Panc1 (cell line): ENCODE measurements at regions not wholly inside any gene's neighbourhood (a gene's known extent, or its start where the extent isn't known, plus 50 kb on each side); places are given as distances from the start of the nearest gene placed in this dataset.

Experiments
- ATAC-seq: fragments of 200-7000 bp; cut with Tn5 transposase; 2 replicates; pipeline ENCODE4 v1.9.1; 2020; ENCODE audit warnings: mild to moderate bottlenecking, moderate library complexity
- BruUV-seq: library from RNA; stranded (reverse); fragments of 400-500 nt; replicated peaks from 2 replicates; lab custom pipeline; 2021; lab: Mats Ljungman, UMichigan
- CTCF ChIA-PET: fragments of 300-600 bp; sonication (Branson Sonifier 250); formaldehyde crosslinking; loops from one replicate; lab custom pipeline; 2022; ENCODE audit warnings: antibody characterized with exemption; lab: Charles Lee
- POLR2A ChIA-PET: fragments of 300-600 bp; sonication (Branson Sonifier 250); formaldehyde crosslinking; loops from one replicate; lab custom pipeline; 2022; ENCODE audit warnings: antibody characterized with exemption; lab: Charles Lee
- DNase-seq: peaks from one replicate; pipeline ENCODE4 v3.0.0-alpha.2; 2010; ENCODE audit warnings: low read depth, low spot score
- H3K27ac ChIP-seq: 2 replicates; pipeline ENCODE4 v1.5.1; 2011; ENCODE audit warnings: mild to moderate bottlenecking, low read length, inconsistent platforms
- H3K27me3 ChIP-seq: fragments of 200-500 bp; sonication (Bioruptor generic); 2 replicates; pipeline ENCODE4 v1.6.0; 2014; ENCODE audit warnings: low read length, inconsistent platforms; ENCODE audit not compliant: control insufficient read depth, insufficient read depth
- H3K36me3 ChIP-seq: fragments of 200-500 bp; sonication (Bioruptor generic); 2 replicates; pipeline ENCODE4 v1.5.1; 2014; ENCODE audit warnings: inconsistent platforms, mild to moderate bottlenecking, low read length, moderate library complexity; ENCODE audit not compliant: control insufficient read depth, insufficient read depth
- H3K4me1 ChIP-seq: 2 replicates; pipeline ENCODE4 v1.5.1; 2011; ENCODE audit warnings: inconsistent platforms, mild to moderate bottlenecking, low read length, moderate library complexity; ENCODE audit not compliant: control insufficient read depth, insufficient read depth
- H3K4me3 ChIP-seq, 2 experiments: 2 replicates each; pipeline ENCODE4 v1.5.1; 2011 to 2012; ENCODE audit warnings: low read depth in 2 of 2, low read length in 2 of 2, mild to moderate bottlenecking in 2 of 2, inconsistent platforms in 1 of 2, moderate library complexity in 1 of 2
- H3K9me3 ChIP-seq: fragments of 200-500 bp; sonication (Bioruptor generic); 2 replicates; pipeline ENCODE4 v1.5.1; 2014; ENCODE audit warnings: low read depth, mild to moderate bottlenecking, inconsistent platforms, low read length, moderate library complexity; ENCODE audit not compliant: control insufficient read depth, insufficient read depth
- POLR2AphosphoS5 ChIP-seq: IDR thresholded peaks from 2 replicates; pipeline ENCODE4 v1.6.1; 2012; ENCODE audit warnings: mild to moderate bottlenecking, low read depth, low read length, moderate library complexity
- SIN3A ChIP-seq: IDR thresholded peaks from 2 replicates; pipeline ENCODE4 v1.6.1; 2012; ENCODE audit warnings: low read depth, mild to moderate bottlenecking, low read length, moderate library complexity, borderline replicate concordance; ENCODE audit not compliant: insufficient read depth
- TCF7L2 ChIP-seq: IDR thresholded peaks from 2 replicates; pipeline ENCODE4 v1.6.1; 2011; ENCODE audit warnings: mild to moderate bottlenecking, low read depth, low read length, inconsistent platforms
- in situ Hi-C: cut with HindIII; loops from 2 replicates; pipeline ENCODE4 v1.10.0; 2016; ENCODE audit warnings: low sequenced_read_pairs, low pct_unique_long_range_greater_than_20kb
- intact Hi-C: fragments of 100-400 bp; cut with micrococcal nuclease; formaldehyde crosslinking; loops from one replicate; pipeline ENCODE4 v1.10.0; 2022; ENCODE audit not compliant: unreplicated experiment
- TF ChIP-seq, protein P1 (sequence below), 2 experiments: IDR thresholded peaks; 2 replicates each; pipeline ENCODE4 v1.6.1; 2011 to 2012; ENCODE audit warnings: low read depth in 2 of 2, control low read depth in 1 of 2, low read length in 1 of 2, mild to moderate bottlenecking in 1 of 2, moderate library complexity in 1 of 2; ENCODE audit not compliant: insufficient read depth in 1 of 2
- TF ChIP-seq, protein P2 (sequence below): fragments of 450-650 bp; IDR thresholded peaks from 2 replicates; pipeline ENCODE4 v1.5.1; 2017; ENCODE audit warnings: mild to moderate bottlenecking

DNA sequence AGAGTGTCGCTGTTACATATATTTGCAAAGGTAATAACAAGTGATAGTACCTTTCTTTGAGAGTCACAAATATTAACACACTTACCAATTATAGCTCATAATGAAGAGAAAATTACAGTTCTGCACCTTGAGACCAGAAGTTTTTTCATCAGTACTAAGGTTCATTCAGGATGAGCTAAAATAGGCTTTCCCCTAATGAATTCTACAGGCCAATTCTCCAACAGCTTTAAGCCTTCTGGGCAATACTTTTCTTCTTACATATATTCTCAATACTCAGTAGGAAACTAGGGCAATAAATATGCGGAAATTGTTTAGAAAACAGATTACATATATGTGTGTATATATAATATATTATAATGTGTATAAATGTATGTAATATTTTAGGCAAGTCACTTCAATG is 2672.8 kb upstream of the PCDH20 start:
- BruUV-seq = no TSS peak
- CTCF ChIA-PET = no interaction called here
- DNase-seq (no peak), ATAC-seq (no peak)
- intact Hi-C loops = no loop called here
- no peak overlapping the region for H3K27ac ChIP-seq
- POLR2A ChIA-PET = no interaction called here
- H3K4me1 ChIP-seq = no peaks in the 10 kb centered on the region
- no peak overlapping the region for H3K4me3 ChIP-seq
- no peaks in the 10 kb centered on the region for H3K27me3 ChIP-seq
- H3K36me3 ChIP-seq = no peaks in the 10 kb centered on the region
- in situ Hi-C loops = no loop called here
- TF ChIP-seq, protein P1, sequence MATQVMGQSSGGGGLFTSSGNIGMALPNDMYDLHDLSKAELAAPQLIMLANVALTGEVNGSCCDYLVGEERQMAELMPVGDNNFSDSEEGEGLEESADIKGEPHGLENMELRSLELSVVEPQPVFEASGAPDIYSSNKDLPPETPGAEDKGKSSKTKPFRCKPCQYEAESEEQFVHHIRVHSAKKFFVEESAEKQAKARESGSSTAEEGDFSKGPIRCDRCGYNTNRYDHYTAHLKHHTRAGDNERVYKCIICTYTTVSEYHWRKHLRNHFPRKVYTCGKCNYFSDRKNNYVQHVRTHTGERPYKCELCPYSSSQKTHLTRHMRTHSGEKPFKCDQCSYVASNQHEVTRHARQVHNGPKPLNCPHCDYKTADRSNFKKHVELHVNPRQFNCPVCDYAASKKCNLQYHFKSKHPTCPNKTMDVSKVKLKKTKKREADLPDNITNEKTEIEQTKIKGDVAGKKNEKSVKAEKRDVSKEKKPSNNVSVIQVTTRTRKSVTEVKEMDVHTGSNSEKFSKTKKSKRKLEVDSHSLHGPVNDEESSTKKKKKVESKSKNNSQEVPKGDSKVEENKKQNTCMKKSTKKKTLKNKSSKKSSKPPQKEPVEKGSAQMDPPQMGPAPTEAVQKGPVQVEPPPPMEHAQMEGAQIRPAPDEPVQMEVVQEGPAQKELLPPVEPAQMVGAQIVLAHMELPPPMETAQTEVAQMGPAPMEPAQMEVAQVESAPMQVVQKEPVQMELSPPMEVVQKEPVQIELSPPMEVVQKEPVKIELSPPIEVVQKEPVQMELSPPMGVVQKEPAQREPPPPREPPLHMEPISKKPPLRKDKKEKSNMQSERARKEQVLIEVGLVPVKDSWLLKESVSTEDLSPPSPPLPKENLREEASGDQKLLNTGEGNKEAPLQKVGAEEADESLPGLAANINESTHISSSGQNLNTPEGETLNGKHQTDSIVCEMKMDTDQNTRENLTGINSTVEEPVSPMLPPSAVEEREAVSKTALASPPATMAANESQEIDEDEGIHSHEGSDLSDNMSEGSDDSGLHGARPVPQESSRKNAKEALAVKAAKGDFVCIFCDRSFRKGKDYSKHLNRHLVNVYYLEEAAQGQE (IDR thresholded peaks at IDR 0.05; ENCODE audit: insufficient read depth in 1 of 2, low read depth in 2 of 2, low read length in 1 of 2) = no peak
- TF ChIP-seq TCF7L2 (no peak), SIN3A (no peak), POLR2AphosphoS5 (no peak)
- TF ChIP-seq, protein P2, sequence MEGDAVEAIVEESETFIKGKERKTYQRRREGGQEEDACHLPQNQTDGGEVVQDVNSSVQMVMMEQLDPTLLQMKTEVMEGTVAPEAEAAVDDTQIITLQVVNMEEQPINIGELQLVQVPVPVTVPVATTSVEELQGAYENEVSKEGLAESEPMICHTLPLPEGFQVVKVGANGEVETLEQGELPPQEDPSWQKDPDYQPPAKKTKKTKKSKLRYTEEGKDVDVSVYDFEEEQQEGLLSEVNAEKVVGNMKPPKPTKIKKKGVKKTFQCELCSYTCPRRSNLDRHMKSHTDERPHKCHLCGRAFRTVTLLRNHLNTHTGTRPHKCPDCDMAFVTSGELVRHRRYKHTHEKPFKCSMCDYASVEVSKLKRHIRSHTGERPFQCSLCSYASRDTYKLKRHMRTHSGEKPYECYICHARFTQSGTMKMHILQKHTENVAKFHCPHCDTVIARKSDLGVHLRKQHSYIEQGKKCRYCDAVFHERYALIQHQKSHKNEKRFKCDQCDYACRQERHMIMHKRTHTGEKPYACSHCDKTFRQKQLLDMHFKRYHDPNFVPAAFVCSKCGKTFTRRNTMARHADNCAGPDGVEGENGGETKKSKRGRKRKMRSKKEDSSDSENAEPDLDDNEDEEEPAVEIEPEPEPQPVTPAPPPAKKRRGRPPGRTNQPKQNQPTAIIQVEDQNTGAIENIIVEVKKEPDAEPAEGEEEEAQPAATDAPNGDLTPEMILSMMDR = no peak
- H3K9me3 ChIP-seq = no peaks in the 10 kb centered on the region

DNA sequence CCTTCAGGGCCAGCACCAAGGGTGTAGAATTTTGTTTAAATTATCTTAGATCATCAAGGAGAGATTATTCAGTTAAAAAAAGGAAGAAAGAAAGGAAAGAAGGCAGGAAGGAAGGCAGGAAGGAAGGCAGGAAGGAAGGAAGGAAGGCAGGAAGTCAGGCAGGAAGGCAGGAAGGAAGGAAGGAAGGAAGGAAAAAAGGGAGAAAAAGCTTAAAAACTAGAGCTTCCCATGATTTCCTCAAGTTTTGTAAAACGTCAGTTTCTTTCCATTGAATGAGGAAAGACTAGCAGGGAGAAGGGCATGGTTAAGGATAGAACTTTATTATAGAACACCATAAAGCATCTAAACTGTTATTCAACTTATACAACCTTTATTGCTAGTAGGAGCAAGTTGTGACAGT is 2672.0 kb upstream of the PCDH20 start:
- intact Hi-C loops = no loop called here

More for the DNA sequence above, 2672.0 kb upstream of the PCDH20 start:
- BruUV-seq = no TSS peak
- ChIA-PET CTCF (no interaction called here), POLR2A (no interaction called here)
- H3K9me3 ChIP-seq = no peaks in the 10 kb centered on the region
- no peaks in the 10 kb centered on the region for H3K36me3 ChIP-seq
- ATAC-seq = no peak
- H3K27ac ChIP-seq = no peak overlapping the region
- TF ChIP-seq TCF7L2 (no peak), POLR2AphosphoS5 (no peak)
- TF ChIP-seq, protein P1 (IDR thresholded peaks at IDR 0.05; ENCODE audit: insufficient read depth in 1 of 2, low read depth in 2 of 2, low read length in 1 of 2) = no peak
- no peak overlapping the region for H3K4me3 ChIP-seq
- H3K4me1 ChIP-seq = no peaks in the 10 kb centered on the region
- in situ Hi-C loops = no loop called here
- no peak for DNase-seq
- H3K27me3 ChIP-seq = no peaks in the 10 kb centered on the region
